ENCODE measurements at regions not wholly inside any gene's neighbourhood (a gene's known extent, or its start where the extent isn't known, plus 50 kb on each side); places are given as distances from the start of the nearest gene placed in this dataset.

- no peaks in the 10 kb centered on the region for H3K36me3 ChIP-seq (ENCODE audit: control insufficient read depth in 2 of 2, extremely low read depth in 1 of 2, insufficient read depth in 2 of 2, low read length in 2 of 2)
- H3K9ac ChIP-seq (ENCODE audit: control insufficient read depth, extremely low read depth, insufficient read depth, low read length): no peak overlapping the region
- no peak for TF ChIP-seq EZH2 (IDR thresholded peaks at IDR 0.05; ENCODE audit: low read length)
- TF ChIP-seq CTCF (optimal IDR thresholded peaks at IDR 0.05 in 1 of 3, IDR thresholded peaks at IDR 0.05 in 1 of 3, conservative IDR thresholded peaks at IDR 0.05 in 1 of 3; ENCODE audit: extremely low read depth in 1 of 3, insufficient read depth in 2 of 3, low read length in 3 of 3): no peak
- H3K9me3 ChIP-seq (ENCODE audit: control insufficient read depth, low read depth, low read length): no peaks in the 10 kb centered on the region
- no peaks in the 10 kb centered on the region for H3K27me3 ChIP-seq (ENCODE audit: control insufficient read depth, extremely low read depth, insufficient read depth, low read length)
- H3K9me1 ChIP-seq (ENCODE audit: control insufficient read depth, extremely low read depth, insufficient read depth, low read length): no peaks in the 10 kb centered on the region
- H3K4me3 ChIP-seq (ENCODE audit: control insufficient read depth in 2 of 3, extremely low read depth in 1 of 3, insufficient read depth in 2 of 3, low read depth in 1 of 3, low read length in 3 of 3): no peak overlapping the region
- H3K4me2 ChIP-seq (ENCODE audit: control insufficient read depth, extremely low read depth, insufficient read depth, low read depth, low read length): no peak overlapping the region
- H3K79me2 ChIP-seq (ENCODE audit: control insufficient read depth, insufficient read depth, low read length): no peaks in the 10 kb centered on the region
- H3K27ac ChIP-seq (ENCODE audit: control insufficient read depth, insufficient read depth, low read length): no peak overlapping the region
- no peak for FAIRE-seq
- DNase-seq (ENCODE audit: low read depth, low spot score): no peak
- no peaks in the 10 kb centered on the region for H3K4me1 ChIP-seq (ENCODE audit: control insufficient read depth, extremely low read depth, insufficient read depth, low read length)
- dilution Hi-C loops (cut with MboI; ENCODE audit: extremely low pct_ligation_motif_present, low sequenced_read_pairs): no loop called here
- no peaks in the 10 kb centered on the region for H4K20me1 ChIP-seq (ENCODE audit: control insufficient read depth, extremely low read depth, insufficient read depth, low read length)
- no peak overlapping the region for H2AFZ ChIP-seq (ENCODE audit: control insufficient read depth, low read length)
Measured at GRCh38 chr5:105903069-105903468, 1767.7 kb downstream of the EFNA5 start.

GRCh38 chr5:105899726-105900125 lies 1771.0 kb downstream of the EFNA5 start:
- no peaks in the 10 kb centered on the region for H4K20me1 ChIP-seq (ENCODE audit: control insufficient read depth, extremely low read depth, insufficient read depth, low read length)
- H3K9ac ChIP-seq (ENCODE audit: control insufficient read depth, extremely low read depth, insufficient read depth, low read length): no peak overlapping the region
- H3K9me3 ChIP-seq (ENCODE audit: control insufficient read depth, low read depth, low read length): no peaks in the 10 kb centered on the region
- H3K4me1 ChIP-seq (ENCODE audit: control insufficient read depth, extremely low read depth, insufficient read depth, low read length): no peaks in the 10 kb centered on the region
- no peak overlapping the region for H2AFZ ChIP-seq (ENCODE audit: control insufficient read depth, low read length)
- FAIRE-seq: no peak
- H3K4me2 ChIP-seq (ENCODE audit: control insufficient read depth, extremely low read depth, insufficient read depth, low read depth, low read length): no peak overlapping the region
- dilution Hi-C loops (cut with MboI; ENCODE audit: extremely low pct_ligation_motif_present, low sequenced_read_pairs): no loop called here
- H3K79me2 ChIP-seq (ENCODE audit: control insufficient read depth, insufficient read depth, low read length): no peaks in the 10 kb centered on the region
- H3K9me1 ChIP-seq (ENCODE audit: control insufficient read depth, extremely low read depth, insufficient read depth, low read length): no peaks in the 10 kb centered on the region
- H3K27ac ChIP-seq (ENCODE audit: control insufficient read depth, insufficient read depth, low read length): no peak overlapping the region
- TF ChIP-seq CTCF (optimal IDR thresholded peaks at IDR 0.05 in 1 of 3, IDR thresholded peaks at IDR 0.05 in 1 of 3, conservative IDR thresholded peaks at IDR 0.05 in 1 of 3; ENCODE audit: extremely low read depth in 1 of 3, insufficient read depth in 2 of 3, low read length in 3 of 3) (no peak), EZH2 (IDR thresholded peaks at IDR 0.05; ENCODE audit: low read length) (no peak)
- no peaks in the 10 kb centered on the region for H3K36me3 ChIP-seq (ENCODE audit: control insufficient read depth in 2 of 2, extremely low read depth in 1 of 2, insufficient read depth in 2 of 2, low read length in 2 of 2)
- no peak for DNase-seq (ENCODE audit: low read depth, low spot score)
- H3K4me3 ChIP-seq (ENCODE audit: control insufficient read depth in 2 of 3, extremely low read depth in 1 of 3, insufficient read depth in 2 of 3, low read depth in 1 of 3, low read length in 3 of 3): no peak overlapping the region
- H3K27me3 ChIP-seq (ENCODE audit: control insufficient read depth, extremely low read depth, insufficient read depth, low read length): no peaks in the 10 kb centered on the region
